Rectal smooth muscle tissue (tissue), 1 donor: ENCODE measurements at regions not wholly inside any gene's neighbourhood (a gene's known extent, or its start where the extent isn't known, plus 50 kb on each side); places are given as distances from the start of the nearest gene placed in this dataset.
"Not testable (repeated sequence)": the region's sequence is repeated elsewhere in the genome, so short reads cannot be mapped to it uniquely, and the experiment has no call there.

Experiments used
- H3K27ac ChIP-seq: one replicate; pipeline ENCODE4 v1.7.0; 2013; ENCODE audit warnings: low read depth, low read length, inconsistent platforms
- H3K27me3 ChIP-seq: one replicate; pipeline ENCODE4 v1.7.0; 2013; ENCODE audit warnings: low read length; ENCODE audit not compliant: control insufficient read depth, insufficient read depth
- H3K36me3 ChIP-seq: one replicate; pipeline ENCODE4 v1.7.0; 2013; ENCODE audit warnings: low read length; ENCODE audit not compliant: control insufficient read depth, insufficient read depth
- H3K4me1 ChIP-seq: one replicate; pipeline ENCODE4 v1.7.0; 2013; ENCODE audit warnings: low read length; ENCODE audit not compliant: control insufficient read depth, insufficient read depth
- H3K4me3 ChIP-seq: one replicate; pipeline ENCODE4 v1.7.0; 2013; ENCODE audit warnings: low read length
- H3K9ac ChIP-seq: one replicate; pipeline ENCODE4 v1.7.0; 2013; ENCODE audit warnings: low read length

DNA sequence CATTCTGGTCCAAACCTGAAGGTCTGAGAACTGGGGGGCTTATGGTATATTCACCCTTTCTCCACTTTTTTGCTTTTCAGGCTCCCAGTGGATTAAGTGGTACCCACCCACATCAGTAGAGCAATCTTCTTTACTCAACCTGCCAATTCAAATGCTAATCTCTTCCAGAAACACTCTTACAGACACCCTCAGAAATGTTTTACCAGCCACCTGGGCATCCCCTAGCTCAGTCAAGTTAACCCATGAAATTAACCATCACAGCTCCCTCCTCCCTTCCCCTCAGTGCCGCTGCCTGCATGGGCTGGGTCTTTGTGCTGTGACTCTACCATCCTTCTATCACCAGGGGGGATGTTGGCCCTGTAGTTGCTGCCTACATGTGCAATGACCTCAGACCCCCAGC lies 398.7 kb downstream of the BUD13 start:
- H3K36me3 ChIP-seq, result no peaks in the 10 kb centered on the region
- H3K4me3 ChIP-seq, result no peak overlapping the region
- no peaks in the 10 kb centered on the region for H3K4me1 ChIP-seq
- no peak overlapping the region for H3K9ac ChIP-seq
- H3K27ac ChIP-seq, result no peak overlapping the region
- no peaks in the 10 kb centered on the region for H3K27me3 ChIP-seq

DNA sequence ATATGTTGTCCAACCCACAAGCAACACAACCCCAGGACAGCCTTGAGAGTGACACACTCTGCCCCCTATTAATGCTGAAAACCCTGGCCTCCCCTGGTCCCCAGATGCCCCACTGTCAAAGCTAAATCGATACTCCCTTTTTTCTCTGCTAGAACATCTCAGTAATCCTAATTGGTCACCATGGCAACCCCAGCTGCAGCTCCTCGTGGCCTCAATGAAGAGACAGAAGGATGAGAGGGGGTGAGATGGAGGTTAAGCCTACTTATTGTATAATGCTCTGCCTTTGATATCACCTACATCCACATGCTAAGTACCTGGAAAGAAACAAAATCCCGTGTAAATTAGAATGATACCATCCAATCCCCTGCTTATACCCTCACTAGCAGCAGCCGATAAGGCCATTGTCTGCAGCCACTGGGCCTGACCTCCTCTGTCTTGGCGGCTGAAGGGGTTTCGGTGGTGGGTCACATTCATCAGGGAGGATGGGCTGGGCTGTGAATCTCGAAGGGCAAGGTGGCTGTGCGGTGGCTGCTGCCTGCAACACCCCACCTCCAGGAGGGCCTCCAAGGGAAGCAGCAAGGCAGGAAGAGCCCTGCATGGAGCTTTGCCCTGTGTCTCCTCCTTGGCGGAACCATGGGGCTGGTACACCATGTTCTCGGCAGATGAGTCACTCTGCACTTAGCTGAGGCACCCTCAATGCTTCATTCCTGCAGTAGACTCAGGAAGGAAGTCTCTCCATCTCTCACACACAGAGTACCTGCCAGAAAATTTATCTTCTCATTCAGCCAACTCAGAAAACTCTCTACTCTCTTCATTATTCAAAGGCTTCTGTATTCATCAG lies 399.5 kb downstream of the BUD13 start:
- H3K9ac ChIP-seq, result no peak overlapping the region
- no peak overlapping the region for H3K4me3 ChIP-seq
- no peaks in the 10 kb centered on the region for H3K4me1 ChIP-seq
- no peaks in the 10 kb centered on the region for H3K27me3 ChIP-seq
- H3K36me3 ChIP-seq, result no peaks in the 10 kb centered on the region
- H3K27ac ChIP-seq, result no peak overlapping the region

DNA sequence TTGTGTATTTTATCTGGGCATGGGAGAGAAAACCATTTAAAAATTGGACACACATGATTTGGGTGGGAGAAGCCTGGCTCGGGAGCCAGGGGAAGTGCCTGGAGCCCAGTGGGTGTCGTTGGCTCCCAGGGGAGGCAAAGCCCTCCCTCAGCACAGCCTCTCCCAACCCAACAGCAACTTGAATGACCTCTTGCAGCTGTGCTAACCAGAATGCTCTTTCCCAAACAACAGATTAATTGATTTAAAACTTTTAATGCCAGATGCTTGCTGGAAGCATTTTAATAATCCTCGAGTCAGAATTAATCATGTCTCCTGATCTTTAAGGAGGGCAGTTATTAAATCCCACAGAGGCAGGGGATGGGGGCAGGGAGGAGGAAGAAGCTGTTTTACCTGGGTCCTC lies 401.6 kb downstream of the BUD13 start:
- no peaks in the 10 kb centered on the region for H3K27me3 ChIP-seq
- no peak overlapping the region for H3K4me3 ChIP-seq
- H3K36me3 ChIP-seq, result no peaks in the 10 kb centered on the region
- no peak overlapping the region for H3K9ac ChIP-seq
- H3K27ac ChIP-seq, result no peak overlapping the region
- no peaks in the 10 kb centered on the region for H3K4me1 ChIP-seq

DNA sequence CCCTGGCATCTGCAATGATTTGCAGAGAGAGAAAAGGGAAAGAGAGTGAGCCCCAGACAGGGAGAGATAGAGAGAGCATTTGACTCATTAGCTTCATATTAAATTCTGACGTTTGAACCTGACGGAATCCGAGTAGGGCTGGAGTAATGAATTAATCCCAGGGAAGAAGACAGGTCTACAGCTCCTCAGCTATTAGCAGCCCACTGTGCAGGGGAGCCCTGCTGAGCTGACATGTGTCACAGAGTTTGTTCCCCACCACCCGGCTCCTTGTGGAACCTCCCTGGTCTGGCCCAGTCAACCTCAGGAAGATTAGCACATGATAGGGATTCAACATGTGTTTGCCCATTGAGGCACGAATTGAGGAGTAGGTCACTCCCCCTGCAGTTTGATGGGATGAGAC lies 404.0 kb downstream of the BUD13 start:
- Histone ChIP-seq H3K4me1 (no peaks in the 10 kb centered on the region), H3K27me3 (no peaks in the 10 kb centered on the region), H3K9ac (no peak overlapping the region), H3K36me3 (no peaks in the 10 kb centered on the region), H3K27ac (no peak overlapping the region), H3K4me3 (no peak overlapping the region)

DNA sequence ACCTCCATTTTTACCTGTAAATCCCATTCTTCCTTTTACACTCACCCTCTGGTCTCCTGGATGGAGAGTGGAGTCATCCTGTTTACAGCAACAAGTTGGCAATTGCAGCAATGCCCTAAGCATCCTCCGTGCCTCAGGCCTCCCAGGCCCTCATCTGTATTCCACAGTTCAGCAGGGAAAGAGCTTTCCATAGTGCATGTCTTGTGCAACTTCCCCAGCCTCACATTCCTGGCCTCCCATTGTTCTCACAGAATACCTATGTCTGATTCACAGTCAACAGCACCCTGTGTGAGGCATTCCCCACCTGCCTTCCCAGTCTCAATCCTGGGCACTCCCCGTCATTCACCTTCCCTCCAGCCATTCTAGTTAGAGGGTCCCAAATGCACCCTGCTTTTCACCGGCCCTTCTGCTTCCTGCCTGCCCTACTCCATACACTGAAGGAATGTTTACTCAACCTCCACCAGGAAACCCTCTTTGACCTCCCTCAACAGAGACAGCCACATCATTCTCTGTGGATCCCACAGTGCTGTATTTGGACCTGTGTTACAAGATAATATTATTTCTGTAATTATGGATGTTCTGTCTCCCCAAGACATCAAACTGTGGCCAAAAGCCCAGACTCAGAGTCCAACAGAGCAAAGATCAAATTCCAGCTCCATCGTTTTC lies 405.7 kb downstream of the BUD13 start:
- Histone ChIP-seq H3K9ac (no peak overlapping the region), H3K4me3 (no peak overlapping the region), H3K4me1 (no peaks in the 10 kb centered on the region)

DNA sequence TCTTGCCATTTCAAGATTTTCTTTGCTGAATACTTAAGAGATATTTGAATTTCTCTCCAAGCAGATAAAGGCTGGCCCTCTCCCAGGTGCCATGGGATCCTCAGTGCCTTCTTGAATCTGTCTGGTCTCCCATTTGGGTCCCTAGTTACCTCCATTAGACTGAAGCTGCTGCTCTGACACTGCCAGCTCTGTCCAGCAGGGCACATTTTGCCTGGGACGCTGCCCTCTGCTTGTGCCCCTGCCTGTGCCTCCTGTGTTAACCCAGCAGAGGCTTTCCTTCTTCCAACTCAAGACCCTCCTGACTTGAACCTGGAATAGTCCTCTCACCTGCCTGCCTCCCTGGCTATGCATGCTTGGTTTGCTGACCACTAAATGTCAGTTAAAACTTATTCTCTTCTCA lies 406.3 kb downstream of the BUD13 start:
- H3K27me3 ChIP-seq, result no peaks in the 10 kb centered on the region
- no peak overlapping the region for H3K9ac ChIP-seq
- no peak overlapping the region for H3K4me3 ChIP-seq
- no peaks in the 10 kb centered on the region for H3K4me1 ChIP-seq
- no peaks in the 10 kb centered on the region for H3K36me3 ChIP-seq
- H3K27ac ChIP-seq, result no peak overlapping the region

More for the DNA sequence above, 405.7 kb downstream of the BUD13 start:
- no peak overlapping the region for H3K27ac ChIP-seq
- H3K36me3 ChIP-seq, result no peaks in the 10 kb centered on the region
- H3K27me3 ChIP-seq, result no peaks in the 10 kb centered on the region

DNA sequence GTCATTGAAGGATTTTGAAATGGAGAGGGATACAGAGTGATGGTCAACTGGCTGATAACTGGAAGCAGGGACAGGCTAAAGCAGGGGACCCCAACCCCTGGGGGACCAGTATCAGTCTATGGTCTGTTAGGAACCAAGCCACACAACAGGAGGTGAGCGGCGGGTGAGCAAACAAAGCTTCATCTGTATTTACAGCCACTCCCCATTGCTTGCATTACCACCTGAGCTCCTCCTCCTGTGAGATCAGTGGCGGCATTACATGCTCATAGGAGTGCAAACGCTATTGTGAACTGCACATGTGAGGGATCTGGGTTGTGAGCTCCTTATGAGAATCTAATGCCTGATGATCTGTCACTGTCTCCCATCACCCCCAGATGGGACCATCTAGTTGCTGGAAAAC lies 407.9 kb downstream of the BUD13 start:
- not testable (repeated sequence) for H3K36me3 ChIP-seq, H3K4me3 ChIP-seq, H3K9ac ChIP-seq

DNA sequence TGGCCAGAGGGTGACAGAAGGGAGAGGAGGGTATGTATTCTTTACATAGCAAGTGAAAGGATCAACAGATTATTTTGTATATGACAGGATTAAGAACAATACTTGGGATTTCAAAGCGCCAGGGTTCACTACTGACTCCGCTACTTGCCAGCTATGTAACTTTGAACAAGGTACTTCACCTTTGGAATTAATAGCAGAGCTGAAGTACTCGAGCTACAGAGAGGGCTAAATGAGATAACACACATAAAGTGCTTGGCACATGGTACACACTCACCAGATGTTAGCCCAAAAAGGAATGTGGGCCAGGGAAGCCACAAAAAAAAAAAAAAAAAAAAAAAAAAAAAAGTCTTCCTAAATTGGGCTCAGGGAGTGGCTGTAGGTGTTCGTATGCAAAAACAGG lies 408.4 kb downstream of the BUD13 start:
- Histone ChIP-seq H3K27ac (no peak overlapping the region), H3K9ac (no peak overlapping the region), H3K4me3 (no peak overlapping the region), H3K4me1 (no peaks in the 10 kb centered on the region), H3K27me3 (no peaks in the 10 kb centered on the region), H3K36me3 (no peaks in the 10 kb centered on the region)

More for the DNA sequence above, 407.9 kb downstream of the BUD13 start:
- not testable (repeated sequence) for H3K4me1 ChIP-seq, H3K27me3 ChIP-seq, H3K27ac ChIP-seq

DNA sequence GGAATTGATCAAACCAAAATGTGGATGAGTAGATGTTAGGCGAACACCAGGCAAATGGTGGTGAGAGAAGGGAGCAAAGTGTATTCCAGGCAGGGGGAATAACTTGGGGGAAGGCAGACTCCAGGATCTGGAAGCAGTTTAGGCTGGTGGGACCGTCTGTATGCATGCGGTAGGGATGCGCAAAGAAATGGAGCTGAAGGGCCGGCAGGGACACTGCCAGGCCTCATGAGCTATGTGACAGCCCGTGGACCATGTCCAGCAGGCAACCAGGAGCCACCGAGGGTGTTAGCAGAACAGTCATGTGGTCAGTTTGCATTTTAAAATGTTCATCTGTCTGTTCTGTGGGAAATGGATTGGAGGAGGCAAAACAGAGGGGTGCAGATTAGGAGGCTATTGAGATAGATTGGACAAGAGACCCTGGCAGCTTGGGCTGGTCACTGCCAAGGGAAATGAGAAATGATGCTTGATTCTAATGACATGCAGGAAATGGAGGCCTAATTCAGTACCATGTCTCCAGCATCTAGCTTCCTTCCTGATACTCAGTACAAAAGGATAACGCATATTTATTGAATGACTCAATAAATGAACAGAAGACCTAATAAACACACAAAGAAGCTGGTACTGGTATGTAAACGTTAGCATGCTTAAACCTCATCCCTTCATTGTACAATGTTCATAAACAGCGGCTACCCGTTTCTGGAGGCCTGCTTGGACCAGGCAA lies 412.4 kb downstream of the BUD13 start:
- peaks cover 2% of the 10 kb centered on the region for H3K27me3 ChIP-seq
- H3K4me1 ChIP-seq, result no peaks in the 10 kb centered on the region
- H3K36me3 ChIP-seq, result no peaks in the 10 kb centered on the region
- H3K27ac ChIP-seq, result no peak overlapping the region
- H3K9ac ChIP-seq, result no peak overlapping the region
- H3K4me3 ChIP-seq, result no peak overlapping the region

DNA sequence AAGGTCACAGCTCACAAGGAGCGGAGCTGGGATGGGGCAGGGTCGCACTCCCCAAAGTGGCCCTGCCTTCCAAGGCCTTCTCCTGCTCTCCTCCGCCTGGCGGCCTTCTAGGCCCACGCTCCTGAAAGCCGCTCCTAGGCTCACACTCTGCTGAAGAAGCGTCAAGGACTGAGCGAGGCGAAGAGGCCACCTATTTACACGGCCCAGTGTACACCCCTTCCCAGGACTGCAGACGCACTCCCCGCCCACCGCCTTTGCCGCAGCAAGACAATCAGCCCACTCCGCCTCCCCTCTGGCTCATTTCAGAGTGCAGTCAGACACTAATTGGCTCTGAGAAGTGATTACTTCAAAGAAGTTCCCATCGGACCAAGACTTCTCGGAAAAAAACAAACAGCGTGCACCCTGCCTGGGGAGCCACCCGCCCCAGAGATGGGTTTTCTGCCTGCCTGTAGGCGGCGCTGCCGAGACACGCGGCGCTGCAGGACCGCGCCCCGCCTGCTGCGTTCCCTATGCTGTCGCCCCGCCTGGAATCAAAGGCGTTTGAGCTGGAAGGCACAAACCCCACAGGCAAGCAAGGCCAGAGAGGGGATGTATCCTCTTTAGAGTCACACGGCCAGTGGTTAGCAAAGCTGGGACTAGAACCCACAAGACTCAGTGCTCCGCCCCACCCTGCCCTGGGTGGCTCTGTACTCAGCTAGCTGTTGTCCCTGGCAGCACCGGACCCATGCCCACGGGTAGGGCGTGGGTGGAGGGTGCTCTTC lies 414.8 kb downstream of the BUD13 start:
- no peak overlapping the region for H3K9ac ChIP-seq
- H3K4me1 ChIP-seq, result no peaks in the 10 kb centered on the region
- H3K27me3 ChIP-seq, result peaks cover 2% of the 10 kb centered on the region
- H3K27ac ChIP-seq, result no peak overlapping the region
- no peaks in the 10 kb centered on the region for H3K36me3 ChIP-seq
- no peak overlapping the region for H3K4me3 ChIP-seq

DNA sequence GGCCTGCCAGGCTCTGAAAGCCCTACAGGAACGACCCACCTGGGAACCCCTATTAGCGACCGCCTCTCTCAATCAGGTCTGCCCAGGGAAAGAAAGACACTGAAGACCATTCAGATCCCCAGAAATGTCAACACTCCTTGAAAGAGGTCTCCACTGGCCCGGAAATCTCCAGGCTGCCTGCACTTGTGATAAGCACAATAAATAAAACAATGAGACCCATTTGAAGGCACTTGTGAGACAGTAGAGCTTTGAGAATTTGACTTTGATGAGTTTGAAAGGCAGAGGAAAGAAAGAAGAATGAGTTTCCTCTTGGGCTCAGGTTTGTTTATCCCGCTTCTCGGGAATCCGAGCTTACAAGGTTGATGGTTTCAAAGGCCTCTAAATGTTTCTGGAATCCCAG lies 416.3 kb downstream of the BUD13 start:
- no peaks in the 10 kb centered on the region for H3K4me1 ChIP-seq
- peaks cover 2% of the 10 kb centered on the region for H3K27me3 ChIP-seq
- H3K4me3 ChIP-seq, result no peak overlapping the region
- no peak overlapping the region for H3K27ac ChIP-seq
- H3K36me3 ChIP-seq, result no peaks in the 10 kb centered on the region
- H3K9ac ChIP-seq, result no peak overlapping the region

DNA sequence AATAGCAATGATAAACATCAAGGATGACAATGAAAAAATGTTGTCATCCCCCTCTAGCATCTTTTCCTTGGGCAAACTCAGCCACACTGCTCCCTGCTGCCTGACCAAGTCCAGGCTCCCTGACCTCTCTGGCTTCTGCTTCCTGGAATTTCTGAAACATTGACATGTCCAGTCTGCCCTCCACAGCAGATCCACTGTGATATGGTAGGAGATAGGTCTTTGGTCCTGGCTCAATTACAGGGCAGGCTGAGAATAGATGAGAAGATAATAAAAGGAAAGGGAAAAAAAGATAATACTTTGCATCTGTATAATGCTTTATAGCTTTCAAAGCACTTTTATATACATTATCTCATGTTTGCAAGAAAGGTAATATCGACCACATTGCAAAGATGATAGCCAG lies 417.7 kb downstream of the BUD13 start:
- no peaks in the 10 kb centered on the region for H3K4me1 ChIP-seq
- no peak overlapping the region for H3K9ac ChIP-seq
- H3K27me3 ChIP-seq, result peaks cover 2% of the 10 kb centered on the region
- no peaks in the 10 kb centered on the region for H3K36me3 ChIP-seq
- no peak overlapping the region for H3K4me3 ChIP-seq
- H3K27ac ChIP-seq, result no peak overlapping the region
